Esophagus squamous epithelium (tissue), 5 donors: ENCODE measurements at regions not wholly inside any gene's neighbourhood (a gene's known extent, or its start where the extent isn't known, plus 50 kb on each side); places are given as distances from the start of the nearest gene placed in this dataset.

Source experiments
- DNase-seq: peaks from one replicate; lab custom pipeline; 2025; lab: John Stamatoyannopoulos, UW
- H3K27ac ChIP-seq, 4 donors: fragments of 200-600 bp; sonication (generic); one replicate each; pipeline ENCODE4 v1.5.1; 2016 to 2019; ENCODE audit warnings: mild to moderate bottlenecking in 1 of 4
- H3K27me3 ChIP-seq, 4 donors: fragments of 200-600 bp; sonication (generic); 1 replicate in 3 of 4; 2 replicates in 1 of 4; pipeline versions ENCODE4 v1.5.1 to v1.6.0; 2017 to 2021; ENCODE audit warnings: antibody characterized with exemption in 1 of 4
- H3K36me3 ChIP-seq, 3 donors: fragments of 200-600 bp; sonication (generic); one replicate each; pipeline ENCODE4 v1.5.1; 2016 to 2019
- H3K4me1 ChIP-seq, 3 donors: fragments of 200-600 bp; sonication (generic); one replicate each; pipeline ENCODE4 v1.5.1; 2017 to 2019
- H3K4me3 ChIP-seq, 4 donors: fragments of 200-600 bp; sonication (generic); 1 replicate in 3 of 4; 2 replicates in 1 of 4; pipeline ENCODE4 v1.5.1; 2016 to 2019; ENCODE audit warnings: mild to moderate bottlenecking in 2 of 4, moderate library complexity in 1 of 4
- H3K9me3 ChIP-seq, 3 donors: fragments of 200-600 bp; sonication (generic); one replicate each; pipeline ENCODE4 v1.5.1; 2016 to 2019
- CTCF ChIP-seq, 6 experiments: fragments of 450-650 bp in 4 of 6; fragments of 200-600 bp in 2 of 6; sonication (generic) in 2 of 6; IDR thresholded peaks; one replicate each; pipeline ENCODE4 v1.5.1; 2016 to 2019; ENCODE audit warnings: antibody characterized with exemption in 6 of 6, mild to moderate bottlenecking in 4 of 6, moderate library complexity in 4 of 6
- POLR2A ChIP-seq, 4 donors: fragments of 450-650 bp; IDR thresholded peaks; one replicate each; pipeline ENCODE4 v1.6.1; 2017; ENCODE audit warnings: antibody characterized with exemption in 4 of 4, mild to moderate bottlenecking in 4 of 4, moderate library complexity in 3 of 4
- WGBS, 2 donors: methylation state at CpG; one replicate each; pipeline ENCODE4 v1.1.5; 2018; 5-methylcytosine and 5-hydroxymethylcytosine counted together
- intact Hi-C: fragments of 100-400 bp; cut with DNase I; formaldehyde crosslinking; loops from one replicate; pipeline ENCODE4 v1.15.0; 2022
- donor health status: DM: yes; HTN: yes; CAD: no.

DNA sequence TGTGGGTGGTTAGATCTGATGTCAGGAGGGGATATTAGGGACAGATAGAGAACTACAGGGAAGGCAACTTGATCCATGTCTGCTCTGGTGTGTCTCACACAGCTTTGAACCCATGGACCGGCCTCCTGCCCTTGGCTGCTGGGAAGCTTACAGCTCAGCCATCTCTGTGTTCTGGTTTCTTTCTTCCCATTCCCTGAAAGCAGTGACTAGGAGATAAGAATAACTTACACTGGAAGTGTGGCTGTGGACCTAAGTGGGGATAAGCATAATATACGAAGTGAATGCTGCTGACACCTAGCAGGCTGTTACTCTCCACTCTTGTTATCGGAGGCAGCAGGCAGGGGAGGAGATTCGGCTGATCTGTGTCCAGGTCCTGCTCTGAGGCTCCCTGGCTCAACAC lies 282.3 kb upstream of the TUT7 start:
- no peaks in the 10 kb centered on the region for H3K36me3 ChIP-seq
- peaks cover 0 to 7% (median 0%) of the 10 kb centered on the region in 3 donors for H3K4me1 ChIP-seq
- peaks cover 0 to 8% (median 0%) of the 10 kb centered on the region in 3 donors for H3K9me3 ChIP-seq
- H3K4me3 ChIP-seq: no peak overlapping the region
- no peak for DNase-seq
- intact Hi-C loops: no loop called here
- peaks cover 0 to 38% (median 0%) of the 10 kb centered on the region in 4 donors for H3K27me3 ChIP-seq
- 73 to 78% methylated on average over 3 to 4 of the region's 4 CpGs for WGBS, 2 donors
- no peak for TF ChIP-seq POLR2A (IDR thresholded peaks at IDR 0.05)
- TF ChIP-seq CTCF (IDR thresholded peaks at IDR 0.05): no peak
- no peak overlapping the region for H3K27ac ChIP-seq

GRCh38 chr9:86636038-86636437 lies 281.8 kb upstream of the TUT7 start:
- Histone ChIP-seq H3K27me3 (peaks cover 0 to 34% (median 0%) of the 10 kb centered on the region in 4 donors), H3K9me3 (peaks cover 0 to 8% (median 0%) of the 10 kb centered on the region in 3 donors), H3K36me3 (no peaks in the 10 kb centered on the region), H3K4me1 (peaks cover 0 to 7% (median 0%) of the 10 kb centered on the region in 3 donors), H3K27ac (no peak overlapping the region), H3K4me3 (no peak overlapping the region)
- no peak for TF ChIP-seq POLR2A (IDR thresholded peaks at IDR 0.05)
- no peak for TF ChIP-seq CTCF (IDR thresholded peaks at IDR 0.05)
- no peak for DNase-seq
- 88 to 90% methylated on average over 6 of the region's 6 CpGs for WGBS, 2 donors
- intact Hi-C loops: no loop called here

GRCh38 chr9:86634501-86634900 lies 280.3 kb upstream of the TUT7 start:
- intact Hi-C loops: no loop called here

GRCh38 chr9:86633945-86634344 lies 279.7 kb upstream of the TUT7 start:
- Histone ChIP-seq H3K36me3 (no peaks in the 10 kb centered on the region), H3K27ac (no peak overlapping the region), H3K27me3 (peaks cover 0 to 34% (median 0%) of the 10 kb centered on the region in 4 donors), H3K4me1 (no peaks in the 10 kb centered on the region), H3K4me3 (no peak overlapping the region), H3K9me3 (peaks cover 0 to 8% (median 0%) of the 10 kb centered on the region in 3 donors)
- DNase-seq: no peak
- TF ChIP-seq CTCF (IDR thresholded peaks at IDR 0.05): no peak
- TF ChIP-seq POLR2A (IDR thresholded peaks at IDR 0.05): no peak
- intact Hi-C loops: no loop called here
- 41 to 51% methylated on average over 3 of the region's 3 CpGs for WGBS, 2 donors

More at GRCh38 chr9:86634501-86634900, 280.3 kb upstream of the TUT7 start:
- Histone ChIP-seq H3K4me1 (no peaks in the 10 kb centered on the region), H3K27me3 (peaks cover 0 to 34% (median 0%) of the 10 kb centered on the region in 4 donors), H3K4me3 (no peak overlapping the region), H3K27ac (no peak overlapping the region), H3K36me3 (no peaks in the 10 kb centered on the region), H3K9me3 (peaks cover 0 to 8% (median 0%) of the 10 kb centered on the region in 3 donors)
- DNase-seq: no peak
- 67% methylated on average over 1 of the region's 1 CpG for WGBS, 2 donors
- TF ChIP-seq CTCF (IDR thresholded peaks at IDR 0.05): no peak
- no peak for TF ChIP-seq POLR2A (IDR thresholded peaks at IDR 0.05)

- intact Hi-C loops: no loop called here
Observed at GRCh38 chr9:86632537-86632936, 278.3 kb upstream of the TUT7 start.

More at GRCh38 chr9:86632537-86632936, 278.3 kb upstream of the TUT7 start:
- TF ChIP-seq POLR2A (IDR thresholded peaks at IDR 0.05) (no peak), CTCF (IDR thresholded peaks at IDR 0.05) (no peak)
- peaks cover 0 to 25% (median 0%) of the 10 kb centered on the region in 4 donors for H3K27me3 ChIP-seq
- 75 to 100% methylated on average over 1 to 3 of the region's 4 CpGs for WGBS, 2 donors
- peaks cover 0 to 8% (median 0%) of the 10 kb centered on the region in 3 donors for H3K9me3 ChIP-seq
- H3K4me1 ChIP-seq: no peaks in the 10 kb centered on the region
- H3K4me3 ChIP-seq: no peak overlapping the region
- DNase-seq: no peak
- H3K27ac ChIP-seq: no peak overlapping the region
- no peaks in the 10 kb centered on the region for H3K36me3 ChIP-seq
